ENCODE measurements at regions not wholly inside any gene's neighbourhood (a gene's known extent, or its start where the extent isn't known, plus 50 kb on each side); places are given as distances from the start of the nearest gene placed in this dataset.
"Not testable (repeated sequence)": the region's sequence is repeated elsewhere in the genome, so short reads cannot be mapped to it uniquely, and the experiment has no call there.

- TF ChIP-seq, protein P1, sequence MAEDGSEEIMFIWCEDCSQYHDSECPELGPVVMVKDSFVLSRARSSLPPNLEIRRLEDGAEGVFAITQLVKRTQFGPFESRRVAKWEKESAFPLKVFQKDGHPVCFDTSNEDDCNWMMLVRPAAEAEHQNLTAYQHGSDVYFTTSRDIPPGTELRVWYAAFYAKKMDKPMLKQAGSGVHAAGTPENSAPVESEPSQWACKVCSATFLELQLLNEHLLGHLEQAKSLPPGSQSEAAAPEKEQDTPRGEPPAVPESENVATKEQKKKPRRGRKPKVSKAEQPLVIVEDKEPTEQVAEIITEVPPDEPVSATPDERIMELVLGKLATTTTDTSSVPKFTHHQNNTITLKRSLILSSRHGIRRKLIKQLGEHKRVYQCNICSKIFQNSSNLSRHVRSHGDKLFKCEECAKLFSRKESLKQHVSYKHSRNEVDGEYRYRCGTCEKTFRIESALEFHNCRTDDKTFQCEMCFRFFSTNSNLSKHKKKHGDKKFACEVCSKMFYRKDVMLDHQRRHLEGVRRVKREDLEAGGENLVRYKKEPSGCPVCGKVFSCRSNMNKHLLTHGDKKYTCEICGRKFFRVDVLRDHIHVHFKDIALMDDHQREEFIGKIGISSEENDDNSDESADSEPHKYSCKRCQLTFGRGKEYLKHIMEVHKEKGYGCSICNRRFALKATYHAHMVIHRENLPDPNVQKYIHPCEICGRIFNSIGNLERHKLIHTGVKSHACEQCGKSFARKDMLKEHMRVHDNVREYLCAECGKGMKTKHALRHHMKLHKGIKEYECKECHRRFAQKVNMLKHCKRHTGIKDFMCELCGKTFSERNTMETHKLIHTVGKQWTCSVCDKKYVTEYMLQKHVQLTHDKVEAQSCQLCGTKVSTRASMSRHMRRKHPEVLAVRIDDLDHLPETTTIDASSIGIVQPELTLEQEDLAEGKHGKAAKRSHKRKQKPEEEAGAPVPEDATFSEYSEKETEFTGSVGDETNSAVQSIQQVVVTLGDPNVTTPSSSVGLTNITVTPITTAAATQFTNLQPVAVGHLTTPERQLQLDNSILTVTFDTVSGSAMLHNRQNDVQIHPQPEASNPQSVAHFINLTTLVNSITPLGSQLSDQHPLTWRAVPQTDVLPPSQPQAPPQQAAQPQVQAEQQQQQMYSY (CRISPR knock-in tag; IDR thresholded peaks at IDR 0.05), result not testable (repeated sequence)
- TF ChIP-seq RFX5 (IDR thresholded peaks at IDR 0.05; ENCODE audit: low read depth, low read length); ETV6 (conservative IDR thresholded peaks at IDR 0.05 in 1 of 2, IDR thresholded peaks at IDR 0.05 in 1 of 2; ENCODE audit: borderline replicate concordance in 1 of 2, low read depth in 1 of 2); HSF1 (IDR thresholded peaks at IDR 0.05; ENCODE audit: low read depth, low read length); SRF (IDR thresholded peaks at IDR 0.05; ENCODE audit: low read depth in 2 of 2, low read length in 2 of 2); BCLAF1 (IDR thresholded peaks at IDR 0.05); BHLHE40 (IDR thresholded peaks at IDR 0.05; ENCODE audit: borderline replicate concordance in 1 of 2, low read depth in 2 of 2, low read length in 1 of 2); KDM1A (IDR thresholded peaks at IDR 0.05; ENCODE audit: borderline replicate concordance); ZZZ3 (IDR thresholded peaks at IDR 0.05; ENCODE audit: control insufficient read depth, insufficient read length, low read depth); CTCF (IDR thresholded peaks at IDR 0.05 in 2 of 3, conservative IDR thresholded peaks at IDR 0.05 in 1 of 3; ENCODE audit: control insufficient read depth in 2 of 3, extremely low read depth in 1 of 3, insufficient read depth in 1 of 3, low read depth in 3 of 3, low read length in 3 of 3); POLR2AphosphoS5 (IDR thresholded peaks at IDR 0.05; ENCODE audit: low read length); TCF12 (IDR thresholded peaks at IDR 0.05; ENCODE audit: low read depth, low read length); EGR1 (IDR thresholded peaks at IDR 0.05; ENCODE audit: borderline replicate concordance in 1 of 2, low read depth in 2 of 2, low read length in 2 of 2): not testable (repeated sequence)
- TF ChIP-seq, protein P2, sequence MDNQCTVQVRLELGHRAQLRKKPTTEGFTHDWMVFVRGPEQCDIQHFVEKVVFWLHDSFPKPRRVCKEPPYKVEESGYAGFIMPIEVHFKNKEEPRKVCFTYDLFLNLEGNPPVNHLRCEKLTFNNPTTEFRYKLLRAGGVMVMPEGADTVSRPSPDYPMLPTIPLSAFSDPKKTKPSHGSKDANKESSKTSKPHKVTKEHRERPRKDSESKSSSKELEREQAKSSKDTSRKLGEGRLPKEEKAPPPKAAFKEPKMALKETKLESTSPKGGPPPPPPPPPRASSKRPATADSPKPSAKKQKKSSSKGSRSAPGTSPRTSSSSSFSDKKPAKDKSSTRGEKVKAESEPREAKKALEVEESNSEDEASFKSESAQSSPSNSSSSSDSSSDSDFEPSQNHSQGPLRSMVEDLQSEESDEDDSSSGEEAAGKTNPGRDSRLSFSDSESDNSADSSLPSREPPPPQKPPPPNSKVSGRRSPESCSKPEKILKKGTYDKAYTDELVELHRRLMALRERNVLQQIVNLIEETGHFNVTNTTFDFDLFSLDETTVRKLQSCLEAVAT (IDR thresholded peaks at IDR 0.05), result not testable (repeated sequence)
These were observed 296.0 kb upstream of the PIK3R1 start for GRCh38 chr5:67919532-67919931.
